Smooth muscle cell (in vitro differentiated cells): ENCODE measurements at regions not wholly inside any gene's neighbourhood (a gene's known extent, or its start where the extent isn't known, plus 50 kb on each side); places are given as distances from the start of the nearest gene placed in this dataset.

Experiments
- DNase-seq: peaks from one replicate; lab custom pipeline; 2025; ENCODE audit not compliant: unreplicated experiment; lab: John Stamatoyannopoulos, UW
- H2AFZ ChIP-seq: fragments of 200-600 bp; sonication (generic); 2 replicates; pipeline ENCODE4 v1.6.0; 2016; ENCODE audit warnings: antibody characterized with exemption, low read depth, mild to moderate bottlenecking
- H3F3A ChIP-seq: fragments of 200-600 bp; sonication (generic); 2 replicates; pipeline ENCODE4 v1.6.0; 2017; ENCODE audit warnings: antibody characterized with exemption, low read depth
- H3K27ac ChIP-seq: fragments of 200-600 bp; sonication (generic); 2 replicates; pipeline ENCODE4 v1.5.1; 2016; ENCODE audit warnings: low read depth, mild to moderate bottlenecking
- H3K27me3 ChIP-seq: fragments of 200-600 bp; sonication (generic); 2 replicates; pipeline ENCODE4 v1.6.1; 2016; ENCODE audit warnings: low read depth, mild to moderate bottlenecking
- H3K36me3 ChIP-seq: fragments of 200-600 bp; sonication (generic); 2 replicates; pipeline ENCODE4 v1.5.1; 2016; ENCODE audit warnings: low read depth
- H3K4me1 ChIP-seq: fragments of 200-600 bp; sonication (generic); 2 replicates; pipeline ENCODE4 v1.5.1; 2016; ENCODE audit warnings: low read depth
- H3K4me2 ChIP-seq: fragments of 200-600 bp; sonication (generic); 2 replicates; pipeline ENCODE4 v1.6.0; 2016; ENCODE audit warnings: mild to moderate bottlenecking
- H3K4me3 ChIP-seq: fragments of 200-600 bp; sonication (generic); 2 replicates; pipeline ENCODE4 v1.5.1; 2016; ENCODE audit warnings: mild to moderate bottlenecking
- H3K79me2 ChIP-seq: fragments of 200-600 bp; sonication (generic); 2 replicates; pipeline ENCODE4 v1.6.0; 2016; ENCODE audit warnings: low read depth, mild to moderate bottlenecking
- H3K9ac ChIP-seq: fragments of 200-600 bp; sonication (generic); 2 replicates; pipeline ENCODE4 v1.6.0; 2016; ENCODE audit warnings: low read depth
- H3K9me3 ChIP-seq: fragments of 200-600 bp; sonication (generic); replicated peaks from 2 replicates; pipeline ENCODE4 v1.5.1; 2016; ENCODE audit warnings: low read depth
- H4K20me1 ChIP-seq: fragments of 200-600 bp; sonication (generic); 2 replicates; pipeline ENCODE4 v1.6.0; 2016; ENCODE audit warnings: low read depth
- WGBS: methylation state at CpG from one replicate; pipeline ENCODE4 v1.1.7; 2016; ENCODE audit warnings: low lambda C conversion rate; 5-methylcytosine and 5-hydroxymethylcytosine counted together
- TF ChIP-seq, protein P1 (sequence below): fragments of 200-600 bp; sonication (generic); IDR thresholded peaks from 2 replicates; pipeline ENCODE4 v1.5.1; 2017; ENCODE audit warnings: borderline replicate concordance, mild to moderate bottlenecking, antibody characterized with exemption; ENCODE audit not compliant: insufficient read depth, poor library complexity, severe bottlenecking

- Histone ChIP-seq H3F3A (peaks cover 8% of the 10 kb centered on the region), H4K20me1 (no peaks in the 10 kb centered on the region), H3K27ac (no peak overlapping the region), H3K27me3 (no peaks in the 10 kb centered on the region), H3K9ac (no peak overlapping the region), H3K79me2 (no peaks in the 10 kb centered on the region), H3K4me1 (peaks cover 10% of the 10 kb centered on the region), H3K36me3 (no peaks in the 10 kb centered on the region), H3K4me3 (no peak overlapping the region), H2AFZ (no peak overlapping the region), H3K9me3 (no peaks in the 10 kb centered on the region), H3K4me2 (no peak overlapping the region)
- DNase-seq, result no peak
- WGBS, result 77% methylated on average over 12 of the region's 12 CpGs
- TF ChIP-seq, protein P1, sequence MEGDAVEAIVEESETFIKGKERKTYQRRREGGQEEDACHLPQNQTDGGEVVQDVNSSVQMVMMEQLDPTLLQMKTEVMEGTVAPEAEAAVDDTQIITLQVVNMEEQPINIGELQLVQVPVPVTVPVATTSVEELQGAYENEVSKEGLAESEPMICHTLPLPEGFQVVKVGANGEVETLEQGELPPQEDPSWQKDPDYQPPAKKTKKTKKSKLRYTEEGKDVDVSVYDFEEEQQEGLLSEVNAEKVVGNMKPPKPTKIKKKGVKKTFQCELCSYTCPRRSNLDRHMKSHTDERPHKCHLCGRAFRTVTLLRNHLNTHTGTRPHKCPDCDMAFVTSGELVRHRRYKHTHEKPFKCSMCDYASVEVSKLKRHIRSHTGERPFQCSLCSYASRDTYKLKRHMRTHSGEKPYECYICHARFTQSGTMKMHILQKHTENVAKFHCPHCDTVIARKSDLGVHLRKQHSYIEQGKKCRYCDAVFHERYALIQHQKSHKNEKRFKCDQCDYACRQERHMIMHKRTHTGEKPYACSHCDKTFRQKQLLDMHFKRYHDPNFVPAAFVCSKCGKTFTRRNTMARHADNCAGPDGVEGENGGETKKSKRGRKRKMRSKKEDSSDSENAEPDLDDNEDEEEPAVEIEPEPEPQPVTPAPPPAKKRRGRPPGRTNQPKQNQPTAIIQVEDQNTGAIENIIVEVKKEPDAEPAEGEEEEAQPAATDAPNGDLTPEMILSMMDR, result no peak
Observed at GRCh38 chr3:127479449-127479848, 111.1 kb downstream of the TPRA1 start.

- H3K79me2 ChIP-seq, result no peaks in the 10 kb centered on the region
- no peaks in the 10 kb centered on the region for H3K9me3 ChIP-seq
- no peak for DNase-seq
- peaks cover 10% of the 10 kb centered on the region for H3K4me1 ChIP-seq
- no peaks in the 10 kb centered on the region for H4K20me1 ChIP-seq
- no peaks in the 10 kb centered on the region for H3K36me3 ChIP-seq
- TF ChIP-seq, protein P1, result no peak
- WGBS, result 91% methylated on average over 7 of the region's 7 CpGs
- H3K4me3 ChIP-seq, result no peak overlapping the region
- H2AFZ ChIP-seq, result no peak overlapping the region
- H3K4me2 ChIP-seq, result no peak overlapping the region
- peaks cover 8% of the 10 kb centered on the region for H3F3A ChIP-seq
- no peaks in the 10 kb centered on the region for H3K27me3 ChIP-seq
- H3K9ac ChIP-seq, result no peak overlapping the region
- H3K27ac ChIP-seq, result no peak overlapping the region
Observed at GRCh38 chr3:127478922-127479321, 111.6 kb downstream of the TPRA1 start.

- Histone ChIP-seq H3K9ac (no peak overlapping the region), H3K79me2 (no peaks in the 10 kb centered on the region), H3K4me2 (no peak overlapping the region), H3K4me1 (no peaks in the 10 kb centered on the region), H3K36me3 (no peaks in the 10 kb centered on the region), H4K20me1 (no peaks in the 10 kb centered on the region), H3K27ac (no peak overlapping the region), H3F3A (no peaks in the 10 kb centered on the region), H3K27me3 (no peaks in the 10 kb centered on the region), H2AFZ (no peak overlapping the region), H3K9me3 (no peaks in the 10 kb centered on the region), H3K4me3 (no peak overlapping the region)
- TF ChIP-seq, protein P1, result no peak
- WGBS, result 91% methylated on average over 8 of the region's 8 CpGs
- no peak for DNase-seq
Observed at GRCh38 chr3:127477396-127477795, 113.1 kb downstream of the TPRA1 start.

GRCh38 chr3:127476936-127477335 lies 113.6 kb downstream of the TPRA1 start:
- H2AFZ ChIP-seq, result no peak overlapping the region
- DNase-seq, result no peak
- H3F3A ChIP-seq, result no peaks in the 10 kb centered on the region
- H4K20me1 ChIP-seq, result no peaks in the 10 kb centered on the region
- no peak overlapping the region for H3K27ac ChIP-seq
- H3K4me2 ChIP-seq, result no peak overlapping the region
- H3K36me3 ChIP-seq, result no peaks in the 10 kb centered on the region
- TF ChIP-seq, protein P1, result no peak
- H3K9me3 ChIP-seq, result no peaks in the 10 kb centered on the region
- H3K79me2 ChIP-seq, result no peaks in the 10 kb centered on the region
- no peaks in the 10 kb centered on the region for H3K4me1 ChIP-seq
- no peaks in the 10 kb centered on the region for H3K27me3 ChIP-seq
- H3K4me3 ChIP-seq, result no peak overlapping the region
- no peak overlapping the region for H3K9ac ChIP-seq
- 83% methylated on average over 12 of the region's 12 CpGs for WGBS
